ENCODE measurements at regions not wholly inside any gene's neighbourhood (a gene's known extent, or its start where the extent isn't known, plus 50 kb on each side); places are given as distances from the start of the nearest gene placed in this dataset.

GRCh38 chr18:25672490-25672889 lies 320.5 kb upstream of the ZNF521 start:
- no peak overlapping the region; the same call in 1 of the 2 replicates for H2AFZ ChIP-seq
- Mint-ChIP-seq H3K36me3 (ENCODE audit: low read depth) (no peaks in the 10 kb centered on the region; the same call in 1 of the 3 replicates), H3K4me3 (no peak overlapping the region), H3K9me3 (peaks cover 2% of the 10 kb centered on the region; the same call in 2 of the 3 replicates), H3K27ac (peak overlapping the region; percentile 46; the same call in 1 of the 2 replicates), H3K27me3 (ENCODE audit: insufficient read depth, low read depth, poor library complexity) (peaks cover 7% of the 10 kb centered on the region), H3K4me1 (peaks cover 46% of the 10 kb centered on the region)
- ATAC-seq (peak; percentile 78), DNase-seq (ENCODE audit: low spot score) (peak; percentile 88)
- TF ChIP-seq JUNB (IDR thresholded peaks at IDR 0.05; ENCODE audit: unreplicated experiment) (no peak), EZH2phosphoT487 (IDR thresholded peaks at IDR 0.05; ENCODE audit: unreplicated experiment) (no peak), CTCF (conservative IDR thresholded peaks at IDR 0.05; ENCODE audit: low read depth in 2 of 2) (peak; percentile 72 to 88), EZH2 (IDR thresholded peaks at IDR 0.05; ENCODE audit: low read depth, unreplicated experiment) (no peak), REST (IDR thresholded peaks at IDR 0.05; ENCODE audit: unreplicated experiment) (peak; percentile 39), STAT1 (IDR thresholded peaks at IDR 0.05; ENCODE audit: unreplicated experiment) (no peak), ZNF462 (CRISPR knock-in tag; IDR thresholded peaks at IDR 0.05) (no peak), ETS1 (IDR thresholded peaks at IDR 0.05) (no peak), CREB1 (CRISPR knock-in tag; IDR thresholded peaks at IDR 0.05; ENCODE audit: low read depth) (no peak)
- no peak overlapping the region for H3K27ac ChIP-seq (ENCODE audit: low read depth)
- H3K4me2 ChIP-seq, result no peak overlapping the region
- H3K9me2 ChIP-seq (ENCODE audit: insufficient read depth), result no peaks in the 10 kb centered on the region
- H3K4me3 ChIP-seq, result no peak overlapping the region
- no peaks in the 10 kb centered on the region for H3K27me3 ChIP-seq (ENCODE audit: insufficient read depth)
- no peaks in the 10 kb centered on the region for H3K36me3 ChIP-seq (ENCODE audit: insufficient read depth)
- no peaks in the 10 kb centered on the region for H4K20me1 ChIP-seq (replicated peaks; ENCODE audit: insufficient read depth)
- no peaks in the 10 kb centered on the region for H3K79me2 ChIP-seq (replicated peaks; ENCODE audit: insufficient read depth)
- H3F3A ChIP-seq (replicated peaks; ENCODE audit: low read depth), result no peaks in the 10 kb centered on the region
- peaks cover 20% of the 10 kb centered on the region for H3K4me1 ChIP-seq (ENCODE audit: insufficient read depth)

Measured in GM23338 (cell line).